Brain microvascular endothelial cell (primary cell): ENCODE measurements at regions not wholly inside any gene's neighbourhood (a gene's known extent, or its start where the extent isn't known, plus 50 kb on each side); places are given as distances from the start of the nearest gene placed in this dataset.

Experiments used
- DNase-seq: peaks from one replicate; pipeline ENCODE4 v3.0.0-alpha.2; 2020
- H3K27ac ChIP-seq: fragments of 250-450 bp; sonication (Bioruptor Pico); 2 replicates; pipeline ENCODE4 v1.5.1; 2020; ENCODE audit warnings: mild to moderate bottlenecking, moderate library complexity
- H3K27me3 ChIP-seq: fragments of 250-450 bp; sonication (Bioruptor Pico); replicated peaks from 2 replicates; pipeline ENCODE4 v1.5.1; 2020; ENCODE audit warnings: mild to moderate bottlenecking
- H3K36me3 ChIP-seq: fragments of 250-450 bp; sonication (Bioruptor Pico); replicated peaks from 2 replicates; pipeline ENCODE4 v1.5.1; 2020; ENCODE audit warnings: mild to moderate bottlenecking
- H3K4me3 ChIP-seq: 2 replicates; pipeline ENCODE4 v1.5.1; 2011; ENCODE audit warnings: low read depth, mild to moderate bottlenecking, control low read depth, low read length, moderate library complexity
- in situ Hi-C: cut with HindIII; loops from 2 replicates; pipeline ENCODE4 v1.10.0; 2017; ENCODE audit warnings: low sequenced_read_pairs, low pct_ligation_motif_present
- TF ChIP-seq, protein P1 (sequence below): IDR thresholded peaks from 2 replicates; pipeline ENCODE4 v1.5.1; 2011; ENCODE audit warnings: low read depth, mild to moderate bottlenecking, moderate library complexity, low read length, control low read depth, inconsistent platforms; ENCODE audit errors: missing control alignments

DNA sequence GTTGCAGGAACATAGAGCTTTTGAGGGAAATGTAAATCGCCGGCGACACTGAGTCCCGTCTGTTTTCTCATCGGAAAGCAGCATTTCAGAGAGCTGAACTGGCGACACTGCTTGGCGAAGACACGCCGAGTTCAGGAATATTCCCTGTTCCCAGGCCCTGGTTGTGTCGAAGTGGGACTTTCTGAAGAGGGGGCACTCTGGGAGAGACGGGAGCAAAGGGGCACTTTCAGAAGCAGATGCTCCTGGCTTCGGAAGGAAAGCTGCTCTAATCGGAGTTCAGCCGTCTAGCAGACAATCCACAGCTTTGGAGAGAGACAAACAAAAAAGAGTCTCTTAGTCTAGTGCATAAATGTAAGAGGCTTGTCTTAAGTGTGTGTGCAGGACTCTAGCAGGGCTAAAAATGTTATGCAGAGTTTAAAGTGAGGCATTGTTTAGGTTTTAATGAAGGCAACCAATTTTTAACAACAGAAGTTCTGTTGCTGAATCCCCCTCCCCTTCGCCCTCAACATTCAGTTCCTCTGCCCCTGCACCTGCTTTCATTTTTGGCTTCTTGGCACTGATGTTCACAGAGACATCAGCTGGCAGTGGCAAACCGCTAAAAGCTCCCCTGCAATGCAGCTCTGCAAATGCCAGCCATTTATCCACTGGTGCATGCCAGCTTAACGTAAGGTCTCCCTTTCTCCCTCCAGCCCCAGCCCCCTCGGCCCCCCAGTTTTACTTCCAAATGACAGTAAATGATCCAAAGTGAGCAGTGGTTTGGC is 289.5 kb upstream of the MPDZ start:
- in situ Hi-C loops = no loop called here
- Histone ChIP-seq H3K36me3 (no peaks in the 10 kb centered on the region), H3K27ac (peak overlapping the region; percentile 43), H3K4me3 (peak overlapping the region; percentile 56), H3K27me3 (no peaks in the 10 kb centered on the region)
- no peak for DNase-seq
- TF ChIP-seq, protein P1, sequence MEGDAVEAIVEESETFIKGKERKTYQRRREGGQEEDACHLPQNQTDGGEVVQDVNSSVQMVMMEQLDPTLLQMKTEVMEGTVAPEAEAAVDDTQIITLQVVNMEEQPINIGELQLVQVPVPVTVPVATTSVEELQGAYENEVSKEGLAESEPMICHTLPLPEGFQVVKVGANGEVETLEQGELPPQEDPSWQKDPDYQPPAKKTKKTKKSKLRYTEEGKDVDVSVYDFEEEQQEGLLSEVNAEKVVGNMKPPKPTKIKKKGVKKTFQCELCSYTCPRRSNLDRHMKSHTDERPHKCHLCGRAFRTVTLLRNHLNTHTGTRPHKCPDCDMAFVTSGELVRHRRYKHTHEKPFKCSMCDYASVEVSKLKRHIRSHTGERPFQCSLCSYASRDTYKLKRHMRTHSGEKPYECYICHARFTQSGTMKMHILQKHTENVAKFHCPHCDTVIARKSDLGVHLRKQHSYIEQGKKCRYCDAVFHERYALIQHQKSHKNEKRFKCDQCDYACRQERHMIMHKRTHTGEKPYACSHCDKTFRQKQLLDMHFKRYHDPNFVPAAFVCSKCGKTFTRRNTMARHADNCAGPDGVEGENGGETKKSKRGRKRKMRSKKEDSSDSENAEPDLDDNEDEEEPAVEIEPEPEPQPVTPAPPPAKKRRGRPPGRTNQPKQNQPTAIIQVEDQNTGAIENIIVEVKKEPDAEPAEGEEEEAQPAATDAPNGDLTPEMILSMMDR = no peak

DNA sequence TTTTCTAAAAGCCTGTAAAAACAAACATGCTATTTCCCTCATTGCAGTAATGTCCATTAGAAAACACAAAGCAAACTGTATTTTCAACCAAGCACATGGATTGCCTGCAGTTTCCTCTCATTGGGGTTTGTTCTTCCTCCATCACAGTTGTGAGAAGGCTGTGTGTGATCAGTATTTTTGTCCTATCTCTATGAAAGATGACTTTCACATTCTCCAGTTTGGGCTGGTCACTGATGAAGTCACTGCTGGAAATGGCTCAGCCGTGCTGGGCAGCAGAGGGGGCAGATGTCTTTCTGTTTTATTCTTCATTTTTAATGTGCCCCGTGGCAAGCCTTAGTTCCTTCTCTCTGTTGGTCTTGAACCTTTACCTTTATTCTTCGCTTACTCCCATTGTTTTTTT is 288.9 kb upstream of the MPDZ start:
- in situ Hi-C loops = no loop called here
- no peaks in the 10 kb centered on the region for H3K36me3 ChIP-seq
- DNase-seq = no peak
- peak overlapping the region; percentile 43 for H3K27ac ChIP-seq
- TF ChIP-seq, protein P1 = no peak
- H3K4me3 ChIP-seq = peak overlapping the region; percentile 56
- no peaks in the 10 kb centered on the region for H3K27me3 ChIP-seq

DNA sequence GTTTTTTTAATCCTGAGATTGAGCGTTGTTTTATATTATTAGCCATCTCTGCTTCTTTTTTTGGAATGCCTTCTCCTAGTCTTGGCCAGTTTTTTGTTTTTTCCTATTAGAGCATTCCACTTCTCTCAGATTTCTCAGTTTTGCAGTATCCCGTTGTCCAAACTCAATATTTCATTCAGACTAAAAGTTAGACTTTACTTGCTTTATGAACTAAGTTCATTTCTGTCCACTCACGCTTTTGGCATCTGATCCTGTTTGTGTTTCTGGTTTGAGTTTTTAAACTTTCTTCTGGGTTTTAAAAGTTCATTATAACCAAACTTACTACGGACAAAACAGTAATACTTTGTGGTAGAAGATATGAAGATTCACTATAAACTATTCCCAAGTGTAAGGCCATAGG is 288.3 kb upstream of the MPDZ start:
- Histone ChIP-seq H3K27me3 (no peaks in the 10 kb centered on the region), H3K4me3 (no peak overlapping the region), H3K36me3 (no peaks in the 10 kb centered on the region), H3K27ac (no peak overlapping the region)
- DNase-seq = no peak
- in situ Hi-C loops = no loop called here
- TF ChIP-seq, protein P1 = no peak

DNA sequence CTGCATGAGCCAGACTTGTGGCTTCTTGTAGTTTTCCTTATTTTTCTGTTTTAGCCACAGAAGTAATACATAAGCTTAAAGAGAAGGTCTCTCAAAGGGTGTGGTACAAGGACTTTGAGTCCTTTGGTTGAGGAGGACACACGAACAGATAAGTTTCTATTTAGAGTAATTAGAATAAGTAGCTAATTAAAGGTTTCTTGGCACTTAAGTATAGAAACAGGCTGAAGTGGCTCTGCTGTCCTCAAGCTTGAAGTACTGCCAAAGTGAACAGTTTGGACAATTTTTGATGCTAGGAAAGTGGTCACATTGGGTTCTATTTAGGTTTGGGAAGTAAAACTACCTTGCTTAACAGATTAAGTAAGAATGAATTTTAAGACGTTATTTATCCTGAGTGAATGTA is 278.3 kb upstream of the MPDZ start:
- H3K27ac ChIP-seq = no peak overlapping the region
- DNase-seq = no peak
- no peaks in the 10 kb centered on the region for H3K27me3 ChIP-seq
- TF ChIP-seq, protein P1 = no peak
- H3K4me3 ChIP-seq = no peak overlapping the region
- no peaks in the 10 kb centered on the region for H3K36me3 ChIP-seq
- in situ Hi-C loops = no loop called here

DNA sequence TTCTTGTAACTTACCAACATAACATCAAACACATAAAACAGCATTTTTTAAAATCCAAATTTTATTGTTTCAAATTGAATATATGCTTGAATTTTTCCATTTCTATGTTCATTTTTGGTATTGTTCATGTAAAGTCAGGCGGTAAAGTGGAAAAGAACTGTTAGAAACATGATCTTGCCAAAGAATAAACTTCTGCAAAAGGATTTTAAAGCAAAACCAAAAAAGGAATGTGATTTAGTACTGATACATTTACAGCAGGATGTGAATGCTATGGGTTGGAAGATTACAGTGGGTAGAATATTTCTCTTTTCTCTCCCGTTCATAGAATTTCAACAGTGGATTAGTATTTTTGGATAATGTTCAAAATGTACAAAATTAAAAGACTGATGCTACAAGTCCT is 277.2 kb upstream of the MPDZ start:
- in situ Hi-C loops = no loop called here
- H3K36me3 ChIP-seq = no peaks in the 10 kb centered on the region
- H3K27me3 ChIP-seq = no peaks in the 10 kb centered on the region
- no peak for DNase-seq
- no peak overlapping the region for H3K27ac ChIP-seq
- no peak overlapping the region for H3K4me3 ChIP-seq
- TF ChIP-seq, protein P1 = no peak

DNA sequence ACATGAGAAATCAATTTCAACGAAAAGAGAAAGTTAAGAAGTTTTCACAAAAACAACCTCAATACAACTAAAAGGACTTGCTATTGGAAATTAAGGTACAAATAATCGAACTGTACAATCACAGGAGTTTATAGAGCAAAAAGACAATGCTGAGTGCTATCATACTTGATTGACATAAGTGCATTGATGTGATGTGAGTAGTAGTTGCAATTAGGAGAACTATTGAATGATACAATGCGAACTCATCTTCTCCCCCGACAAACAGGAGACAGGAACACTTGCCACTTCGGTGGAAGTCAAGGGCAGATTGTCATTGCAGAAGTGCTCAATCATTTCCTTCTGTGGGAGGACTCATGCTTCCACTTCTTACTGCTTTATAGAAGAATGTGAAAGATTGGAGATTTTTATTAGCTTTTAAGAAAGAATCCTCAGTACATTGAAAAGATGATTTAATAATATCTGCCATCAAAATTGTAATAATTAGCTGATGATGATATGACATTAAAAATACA is 276.6 kb upstream of the MPDZ start:
- DNase-seq = no peak
- TF ChIP-seq, protein P1 = no peak
- Histone ChIP-seq H3K36me3 (no peaks in the 10 kb centered on the region), H3K27ac (no peak overlapping the region), H3K4me3 (no peak overlapping the region), H3K27me3 (no peaks in the 10 kb centered on the region)
- in situ Hi-C loops = no loop called here
